GM12878 (cell line): ENCODE measurements at regions not wholly inside any gene's neighbourhood (a gene's known extent, or its start where the extent isn't known, plus 50 kb on each side); places are given as distances from the start of the nearest gene placed in this dataset.

Experiments
- ATAC-seq: fragments of 200-7000 bp; cut with Tn5 transposase; 3 replicates; pipeline ENCODE4 v1.9.1; 2020; ENCODE audit warnings: mild to moderate bottlenecking, moderate library complexity
- BruUV-seq: library from RNA; stranded (reverse); fragments of 400-500 nt; replicated peaks from 2 replicates; lab custom pipeline; 2021; lab: Mats Ljungman, UMichigan
- CTCF ChIA-PET: fragments of 300-600 bp; sonication (Branson Sonifier 250); formaldehyde crosslinking; extraction: SDS; loops from one replicate; lab custom pipeline; 2021; ENCODE audit warnings: inconsistent platforms; lab: Yijun Ruan, JAX
- POLR2A ChIA-PET: fragments of 350-600 bp; formaldehyde crosslinking; extraction: SDS; loops from one replicate; lab custom pipeline; 2021; ENCODE audit warnings: inconsistent platforms; lab: Charles Lee
- RAD21 ChIA-PET: fragments of 300-600 bp; sonication (Branson Sonifier 250); formaldehyde crosslinking; loops from one replicate; lab custom pipeline; 2023; ENCODE audit warnings: antibody characterized with exemption; ENCODE audit not compliant: unreplicated experiment; lab: Charles Lee
- SMC1A ChIA-PET: fragments of 300-600 bp; sonication (Branson Sonifier 250); formaldehyde crosslinking; loops from one replicate; lab custom pipeline; 2023; ENCODE audit not compliant: unreplicated experiment, uncharacterized antibody; lab: Charles Lee
- DNase-seq: peaks from one replicate; pipeline ENCODE4 v3.0.0-alpha.2; 2011; ENCODE audit warnings: low read depth, low spot score
- FAIRE-seq: peaks from 3 replicates; lab custom pipeline; 2011; peaks lifted over from hg19 to GRCh38; lab: Jason Lieb, UNC
- H2AFZ ChIP-seq: 2 replicates; pipeline ENCODE4 v1.6.0; 2011; ENCODE audit warnings: low read depth, low read length, control low read depth; ENCODE audit not compliant: control insufficient read depth
- H3K27ac ChIP-seq: 2 replicates; pipeline ENCODE4 v1.5.1; 2011; ENCODE audit warnings: control low read depth; ENCODE audit not compliant: control insufficient read depth, insufficient read depth
- H3K27me3 ChIP-seq, 2 experiments: replicated peaks in 1 of 2; 2 replicates each; pipeline versions ENCODE4 v1.6.0 to v1.6.1; 2011; ENCODE audit warnings: low read length in 1 of 2; ENCODE audit not compliant: control insufficient read depth in 2 of 2, insufficient read depth in 2 of 2
- H3K36me3 ChIP-seq, 2 experiments: 2 replicates each; pipeline ENCODE4 v1.5.1; 2011; ENCODE audit warnings: low read length in 1 of 2; ENCODE audit not compliant: control insufficient read depth in 2 of 2, insufficient read depth in 2 of 2
- H3K4me1 ChIP-seq: 2 replicates; pipeline ENCODE4 v1.6.1; 2011; ENCODE audit warnings: mild to moderate bottlenecking, low read length, moderate library complexity, mixed read lengths; ENCODE audit not compliant: control insufficient read depth, insufficient read depth
- H3K4me2 ChIP-seq: 2 replicates; pipeline ENCODE4 v1.6.0; 2011; ENCODE audit warnings: control low read depth; ENCODE audit not compliant: control insufficient read depth, insufficient read depth
- H3K4me3 ChIP-seq: fragments of 200-600 bp; sonication (generic); 2 replicates; pipeline ENCODE4 v1.5.1; 2016
- H3K79me2 ChIP-seq: 2 replicates; pipeline ENCODE4 v1.6.0; 2011; ENCODE audit warnings: low read length; ENCODE audit not compliant: control insufficient read depth, insufficient read depth
- H3K9ac ChIP-seq: 2 replicates; pipeline ENCODE4 v1.8.0; 2011; ENCODE audit warnings: low read length, control low read depth, mixed read lengths; ENCODE audit not compliant: control insufficient read depth, insufficient read depth
- H3K9me3 ChIP-seq: replicated peaks from 3 replicates; pipeline ENCODE4 v1.5.1; 2011; ENCODE audit warnings: mild to moderate bottlenecking, low read length; ENCODE audit not compliant: control insufficient read depth, insufficient read depth
- H4K20me1 ChIP-seq: 2 replicates; pipeline ENCODE4 v1.6.0; 2011; ENCODE audit not compliant: control insufficient read depth, insufficient read depth
- FOXM1 ChIP-seq: IDR thresholded peaks from 2 replicates; pipeline ENCODE4 v1.6.1; 2012; ENCODE audit warnings: low read depth, mild to moderate bottlenecking, inconsistent platforms, low read length, moderate library complexity
- HCFC1 ChIP-seq: fragments of 150-350 bp; IDR thresholded peaks from 2 replicates; pipeline ENCODE4 v1.6.1; 2014; ENCODE audit warnings: low read length
- HDAC6 ChIP-seq: fragments of 200-600 bp; sonication (generic); IDR thresholded peaks from one replicate; pipeline ENCODE4 v1.8.0; 2017; ENCODE audit warnings: antibody characterized with exemption; ENCODE audit not compliant: unreplicated experiment
- SPI1 ChIP-seq: IDR thresholded peaks from 2 replicates; pipeline ENCODE4 v1.6.1; 2011; ENCODE audit warnings: low read depth, mild to moderate bottlenecking, low read length, moderate library complexity, borderline replicate concordance; ENCODE audit not compliant: insufficient read depth
- ZBED1 ChIP-seq: IDR thresholded peaks from 2 replicates; pipeline ENCODE4 v1.6.1; 2016; ENCODE audit warnings: borderline replicate concordance
- ZNF24 ChIP-seq: fragments of 450-650 bp; IDR thresholded peaks from 2 replicates; pipeline ENCODE4 v1.6.1; 2017; ENCODE audit warnings: antibody characterized with exemption, mild to moderate bottlenecking
- WGBS: methylation state at CpG from one replicate; pipeline ENCODE4 v1.1.6; 2016; ENCODE audit warnings: low lambda C conversion rate; ENCODE audit not compliant: insufficient replicate concordance, insufficient coverage; ENCODE audit errors: missing lambda C conversion rate; 5-methylcytosine and 5-hydroxymethylcytosine counted together
- in situ Hi-C: fragments of 300-500 bp; cut with MboI; formaldehyde crosslinking; loops from 9 replicates; pipeline ENCODE4 v1.14.3; 2018; ENCODE audit warnings: mixed read lengths
- intact Hi-C: fragments of 100-400 bp; cut with micrococcal nuclease; formaldehyde crosslinking; loops from one replicate; pipeline ENCODE4 v1.14.2; 2022; ENCODE audit not compliant: unreplicated experiment
- TF ChIP-seq, protein P1 (sequence below): fragments of 450-650 bp; IDR thresholded peaks from 2 replicates; pipeline ENCODE4 v1.6.1; 2017; ENCODE audit warnings: mild to moderate bottlenecking, moderate library complexity

DNA sequence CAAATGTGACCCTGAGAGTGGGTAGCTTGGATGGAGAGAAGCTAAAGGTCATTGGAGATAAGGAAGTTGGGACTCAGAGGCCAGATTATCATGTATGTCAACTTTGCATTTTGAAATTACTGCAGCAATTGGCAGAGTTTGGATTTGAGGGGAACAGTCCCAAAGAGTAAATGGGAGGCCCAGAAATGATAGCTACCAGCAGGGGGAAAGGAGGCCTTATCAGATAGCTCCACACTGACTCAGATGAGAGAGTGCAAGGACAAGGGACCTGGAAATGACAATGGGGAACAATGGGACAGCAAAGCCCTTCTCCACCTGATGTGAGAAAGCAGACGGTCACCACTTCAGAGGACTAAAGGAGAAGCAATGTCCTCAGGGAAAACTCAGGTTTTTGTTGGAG, 201.5 kb upstream of the JADE1 start:
- no peaks in the 10 kb centered on the region for H3K9me3 ChIP-seq
- no peak for DNase-seq
- H3K4me2 ChIP-seq: no peak overlapping the region
- TF ChIP-seq ZNF24 (no peak), SPI1 (no peak), HDAC6 (no peak), ZBED1 (no peak), HCFC1 (no peak), FOXM1 (no peak)
- TF ChIP-seq, protein P1, sequence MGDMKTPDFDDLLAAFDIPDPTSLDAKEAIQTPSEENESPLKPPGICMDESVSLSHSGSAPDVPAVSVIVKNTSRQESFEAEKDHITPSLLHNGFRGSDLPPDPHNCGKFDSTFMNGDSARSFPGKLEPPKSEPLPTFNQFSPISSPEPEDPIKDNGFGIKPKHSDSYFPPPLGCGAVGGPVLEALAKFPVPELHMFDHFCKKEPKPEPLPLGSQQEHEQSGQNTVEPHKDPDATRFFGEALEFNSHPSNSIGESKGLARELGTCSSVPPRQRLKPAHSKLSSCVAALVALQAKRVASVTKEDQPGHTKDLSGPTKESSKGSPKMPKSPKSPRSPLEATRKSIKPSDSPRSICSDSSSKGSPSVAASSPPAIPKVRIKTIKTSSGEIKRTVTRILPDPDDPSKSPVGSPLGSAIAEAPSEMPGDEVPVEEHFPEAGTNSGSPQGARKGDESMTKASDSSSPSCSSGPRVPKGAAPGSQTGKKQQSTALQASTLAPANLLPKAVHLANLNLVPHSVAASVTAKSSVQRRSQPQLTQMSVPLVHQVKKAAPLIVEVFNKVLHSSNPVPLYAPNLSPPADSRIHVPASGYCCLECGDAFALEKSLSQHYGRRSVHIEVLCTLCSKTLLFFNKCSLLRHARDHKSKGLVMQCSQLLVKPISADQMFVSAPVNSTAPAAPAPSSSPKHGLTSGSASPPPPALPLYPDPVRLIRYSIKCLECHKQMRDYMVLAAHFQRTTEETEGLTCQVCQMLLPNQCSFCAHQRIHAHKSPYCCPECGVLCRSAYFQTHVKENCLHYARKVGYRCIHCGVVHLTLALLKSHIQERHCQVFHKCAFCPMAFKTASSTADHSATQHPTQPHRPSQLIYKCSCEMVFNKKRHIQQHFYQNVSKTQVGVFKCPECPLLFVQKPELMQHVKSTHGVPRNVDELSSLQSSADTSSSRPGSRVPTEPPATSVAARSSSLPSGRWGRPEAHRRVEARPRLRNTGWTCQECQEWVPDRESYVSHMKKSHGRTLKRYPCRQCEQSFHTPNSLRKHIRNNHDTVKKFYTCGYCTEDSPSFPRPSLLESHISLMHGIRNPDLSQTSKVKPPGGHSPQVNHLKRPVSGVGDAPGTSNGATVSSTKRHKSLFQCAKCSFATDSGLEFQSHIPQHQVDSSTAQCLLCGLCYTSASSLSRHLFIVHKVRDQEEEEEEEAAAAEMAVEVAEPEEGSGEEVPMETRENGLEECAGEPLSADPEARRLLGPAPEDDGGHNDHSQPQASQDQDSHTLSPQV: no peak
- no peaks in the 10 kb centered on the region; a peak in 1 of 4 replicates for H3K27me3 ChIP-seq
- RAD21 ChIA-PET: interaction anchor here (1.8 kb wide), 1 partner anchor 67 kb away, joined by 6 read pairs; no protein-coding TSS in a partner anchor
- FAIRE-seq: no peak
- H2AFZ ChIP-seq: no peak overlapping the region
- 0% methylated on average over 1 of the region's 1 CpG for WGBS
- no peaks in the 10 kb centered on the region for H4K20me1 ChIP-seq
- POLR2A ChIA-PET: no interaction called here
- intact Hi-C loops (no loop called here), in situ Hi-C loops (no loop called here)
- no peak overlapping the region for H3K4me3 ChIP-seq
- BruUV-seq: no TSS peak
- no peak overlapping the region for H3K9ac ChIP-seq
- CTCF ChIA-PET: interaction anchor here (0.9 to 1.4 kb wide), 2 partner anchors 85 to 418 kb away, joined by 3 to 4 read pairs; no protein-coding TSS in a partner anchor
- H3K27ac ChIP-seq: no peak overlapping the region
- no peaks in the 10 kb centered on the region for H3K36me3 ChIP-seq
- ATAC-seq: no peak
- no peaks in the 10 kb centered on the region for H3K79me2 ChIP-seq
- no peaks in the 10 kb centered on the region for H3K4me1 ChIP-seq
- SMC1A ChIA-PET: interaction anchor here (0.8 to 1.2 kb wide), 3 partner anchors 14 to 153 kb away, joined by 3 read pairs; no protein-coding TSS in a partner anchor
